HEK293 (cell line): ENCODE measurements at regions not wholly inside any gene's neighbourhood (a gene's known extent, or its start where the extent isn't known, plus 50 kb on each side); places are given as distances from the start of the nearest gene placed in this dataset.

Experiments used
- CTCF ChIA-PET: fragments of 350-600 bp; formaldehyde crosslinking; extraction: SDS; loops from one replicate; lab custom pipeline; 2021; ENCODE audit warnings: antibody characterized with exemption; lab: Yijun Ruan, JAX
- POLR2A ChIA-PET: fragments of 300-600 bp; formaldehyde crosslinking; extraction: SDS; loops from one replicate; lab custom pipeline; 2020; ENCODE audit warnings: antibody characterized with exemption, inconsistent platforms; lab: Yijun Ruan, JAX
- H3K27ac ChIP-seq: fragments of 200-500 bp; sonication (Bioruptor generic); 2 replicates; pipeline ENCODE4 v1.5.1; 2014; ENCODE audit warnings: low read depth, low read length, control low read depth, inconsistent platforms; ENCODE audit errors: extremely low read depth
- H3K36me3 ChIP-seq, 2 experiments: fragments of 200-500 bp in 1 of 2; sonication (Bioruptor generic) in 1 of 2; 1 replicate in 1 of 2; 2 replicates in 1 of 2; pipeline ENCODE4 v1.5.1; 2014 to 2017; ENCODE audit warnings: inconsistent platforms in 2 of 2, low read length in 2 of 2; ENCODE audit not compliant: control insufficient read depth in 2 of 2, insufficient read depth in 1 of 2
- H3K4me1 ChIP-seq: fragments of 200-500 bp; sonication (Bioruptor generic); 2 replicates; pipeline ENCODE4 v1.5.1; 2014; ENCODE audit warnings: mild to moderate bottlenecking, low read length, inconsistent platforms; ENCODE audit not compliant: control insufficient read depth, insufficient read depth
- H3K4me3 ChIP-seq: 2 replicates; pipeline ENCODE4 v1.5.1; 2011; ENCODE audit warnings: low read depth, mild to moderate bottlenecking, control low read depth, low read length, moderate library complexity
- H3K9me3 ChIP-seq: fragments of 200-500 bp; sonication (Bioruptor generic); 2 replicates; pipeline ENCODE4 v1.5.1; 2014; ENCODE audit warnings: low read depth, low read length, inconsistent platforms; ENCODE audit not compliant: control insufficient read depth, insufficient read depth
- BCL11B ChIP-seq: fragments of 450-650 bp; formaldehyde crosslinking; IDR thresholded peaks from 2 replicates; pipeline ENCODE4 v1.5.1; 2016; ENCODE audit warnings: low read depth, missing biosample characterization, missing genetic modification characterization
- MZF1 ChIP-seq: fragments of 450-650 bp; formaldehyde crosslinking; IDR thresholded peaks from 2 replicates; pipeline ENCODE4 v1.5.1; 2017; ENCODE audit warnings: missing biosample characterization, missing genetic modification characterization, borderline replicate concordance
- SP3 ChIP-seq: fragments of 450-650 bp; formaldehyde crosslinking; IDR thresholded peaks from 2 replicates; pipeline ENCODE4 v1.5.1; 2016; ENCODE audit warnings: missing biosample characterization, missing genetic modification characterization
- ZFP41 ChIP-seq: fragments of 450-650 bp; formaldehyde crosslinking; IDR thresholded peaks from 2 replicates; pipeline ENCODE4 v1.5.1; 2016; ENCODE audit warnings: missing biosample characterization, missing genetic modification characterization, borderline replicate concordance
- ZNF10 ChIP-seq: fragments of 450-650 bp; formaldehyde crosslinking; IDR thresholded peaks from 2 replicates; pipeline ENCODE4 v1.5.1; 2017; ENCODE audit warnings: missing biosample characterization, missing genetic modification characterization
- ZNF146 ChIP-seq: fragments of 450-650 bp; formaldehyde crosslinking; IDR thresholded peaks from 2 replicates; pipeline ENCODE4 v1.5.1; 2016; ENCODE audit warnings: missing biosample characterization, missing genetic modification characterization
- ZNF324 ChIP-seq: fragments of 450-650 bp; formaldehyde crosslinking; IDR thresholded peaks from 2 replicates; pipeline ENCODE4 v1.5.1; 2016; ENCODE audit warnings: missing biosample characterization, missing genetic modification characterization
- ZNF544 ChIP-seq: fragments of 450-650 bp; formaldehyde crosslinking; IDR thresholded peaks from 2 replicates; pipeline ENCODE4 v1.5.0; 2017; ENCODE audit warnings: missing biosample characterization, missing genetic modification characterization
- ZNF571 ChIP-seq: fragments of 450-650 bp; formaldehyde crosslinking; IDR thresholded peaks from 2 replicates; pipeline ENCODE4 v1.5.0; 2017; ENCODE audit warnings: missing biosample characterization, missing genetic modification characterization
- ZNF610 ChIP-seq: fragments of 450-650 bp; formaldehyde crosslinking; IDR thresholded peaks from 2 replicates; pipeline ENCODE4 v1.5.1; 2016; ENCODE audit warnings: missing biosample characterization, missing genetic modification characterization, borderline replicate concordance
- ZNF621 ChIP-seq: fragments of 450-650 bp; formaldehyde crosslinking; IDR thresholded peaks from 2 replicates; pipeline ENCODE4 v1.5.1; 2017; ENCODE audit warnings: missing biosample characterization, missing genetic modification characterization
- ZNF623 ChIP-seq: fragments of 450-650 bp; formaldehyde crosslinking; IDR thresholded peaks from 2 replicates; pipeline ENCODE4 v1.5.1; 2016; ENCODE audit warnings: missing biosample characterization, missing genetic modification characterization
- ZNF677 ChIP-seq: fragments of 450-650 bp; IDR thresholded peaks from 2 replicates; pipeline ENCODE4 v1.5.0; 2018; ENCODE audit warnings: missing biosample characterization, mild to moderate bottlenecking, missing genetic modification characterization, moderate library complexity
- ZNF830 ChIP-seq: fragments of 450-650 bp; IDR thresholded peaks from 2 replicates; pipeline ENCODE4 v1.5.0; 2018; ENCODE audit warnings: missing biosample characterization, missing genetic modification characterization, low read depth, mild to moderate bottlenecking, moderate library complexity
- TF ChIP-seq, protein P1 (sequence below): fragments of 450-650 bp; formaldehyde crosslinking; optimal IDR thresholded peaks from 2 replicates; pipeline ENCODE3; 2016; ENCODE audit warnings: missing biosample characterization, mild to moderate bottlenecking, missing genetic modification characterization
- TF ChIP-seq, protein P2 (sequence below): fragments of 450-650 bp; formaldehyde crosslinking; IDR thresholded peaks from 2 replicates; pipeline ENCODE4 v1.5.1; 2016; ENCODE audit warnings: missing biosample characterization, missing genetic modification characterization, low read depth
- TF ChIP-seq, protein P3 (sequence below): fragments of 450-650 bp; formaldehyde crosslinking; IDR thresholded peaks from 2 replicates; pipeline ENCODE4 v1.5.1; 2016; ENCODE audit warnings: missing biosample characterization, missing genetic modification characterization
- TF ChIP-seq, protein P4 (sequence below): fragments of 450-650 bp; formaldehyde crosslinking; IDR thresholded peaks from 2 replicates; pipeline ENCODE4 v1.5.1; 2016; ENCODE audit warnings: missing biosample characterization, missing genetic modification characterization, borderline replicate concordance

DNA sequence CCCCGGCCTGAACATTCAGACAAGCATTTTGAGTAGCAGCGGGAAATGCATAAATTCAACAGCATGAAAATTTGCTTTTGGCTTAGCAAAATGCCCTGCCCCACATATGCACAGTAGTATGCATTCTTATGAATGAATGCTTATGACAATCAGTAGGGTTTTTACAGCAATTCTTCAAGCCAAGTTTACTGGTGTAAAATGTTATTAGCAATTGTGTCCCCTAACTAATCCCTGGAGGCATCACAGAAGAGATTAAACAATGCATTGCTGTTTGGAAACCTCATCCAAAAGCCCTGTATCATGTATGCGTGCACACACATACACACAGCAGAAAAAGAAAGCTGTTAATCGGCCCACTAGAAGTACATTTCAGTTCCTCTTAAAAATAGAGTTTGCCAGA, 406.5 kb downstream of the LRIG3 start (continued):
- TF ChIP-seq, protein P1, sequence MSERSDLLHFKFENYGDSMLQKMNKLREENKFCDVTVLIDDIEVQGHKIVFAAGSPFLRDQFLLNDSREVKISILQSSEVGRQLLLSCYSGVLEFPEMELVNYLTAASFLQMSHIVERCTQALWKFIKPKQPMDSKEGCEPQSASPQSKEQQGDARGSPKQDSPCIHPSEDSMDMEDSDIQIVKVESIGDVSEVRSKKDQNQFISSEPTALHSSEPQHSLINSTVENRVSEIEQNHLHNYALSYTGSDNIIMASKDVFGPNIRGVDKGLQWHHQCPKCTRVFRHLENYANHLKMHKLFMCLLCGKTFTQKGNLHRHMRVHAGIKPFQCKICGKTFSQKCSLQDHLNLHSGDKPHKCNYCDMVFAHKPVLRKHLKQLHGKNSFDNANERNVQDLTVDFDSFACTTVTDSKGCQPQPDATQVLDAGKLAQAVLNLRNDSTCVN (tag by site-specific recombination): no peak

DNA sequence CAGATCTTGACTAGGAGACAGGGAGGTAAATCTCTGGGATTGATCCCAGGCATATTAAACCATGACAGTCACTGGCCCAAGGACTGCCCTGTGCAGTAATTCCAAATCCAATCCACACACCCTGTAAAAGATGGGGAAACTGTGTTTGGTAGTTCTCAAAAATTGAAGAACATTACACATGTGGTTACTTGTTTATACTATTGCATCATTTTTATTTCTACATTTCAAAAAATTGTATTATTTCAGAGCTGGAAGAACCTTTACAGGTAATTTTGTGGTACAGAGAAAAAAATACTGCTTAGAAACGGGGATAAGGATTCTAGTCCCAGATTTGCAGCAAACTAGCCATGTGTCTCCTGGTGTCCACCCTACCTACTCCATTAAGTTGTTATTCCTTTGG, 400.5 kb downstream of the LRIG3 start:
- TF ChIP-seq ZNF621 (tag by site-specific recombination) (no peak), ZNF10 (tag by site-specific recombination) (no peak), ZNF544 (no peak)
- TF ChIP-seq, protein P2, sequence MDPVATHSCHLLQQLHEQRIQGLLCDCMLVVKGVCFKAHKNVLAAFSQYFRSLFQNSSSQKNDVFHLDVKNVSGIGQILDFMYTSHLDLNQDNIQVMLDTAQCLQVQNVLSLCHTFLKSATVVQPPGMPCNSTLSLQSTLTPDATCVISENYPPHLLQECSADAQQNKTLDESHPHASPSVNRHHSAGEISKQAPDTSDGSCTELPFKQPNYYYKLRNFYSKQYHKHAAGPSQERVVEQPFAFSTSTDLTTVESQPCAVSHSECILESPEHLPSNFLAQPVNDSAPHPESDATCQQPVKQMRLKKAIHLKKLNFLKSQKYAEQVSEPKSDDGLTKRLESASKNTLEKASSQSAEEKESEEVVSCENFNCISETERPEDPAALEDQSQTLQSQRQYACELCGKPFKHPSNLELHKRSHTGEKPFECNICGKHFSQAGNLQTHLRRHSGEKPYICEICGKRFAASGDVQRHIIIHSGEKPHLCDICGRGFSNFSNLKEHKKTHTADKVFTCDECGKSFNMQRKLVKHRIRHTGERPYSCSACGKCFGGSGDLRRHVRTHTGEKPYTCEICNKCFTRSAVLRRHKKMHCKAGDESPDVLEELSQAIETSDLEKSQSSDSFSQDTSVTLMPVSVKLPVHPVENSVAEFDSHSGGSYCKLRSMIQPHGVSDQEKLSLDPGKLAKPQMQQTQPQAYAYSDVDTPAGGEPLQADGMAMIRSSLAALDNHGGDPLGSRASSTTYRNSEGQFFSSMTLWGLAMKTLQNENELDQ: no peak
- H3K36me3 ChIP-seq: no peaks in the 10 kb centered on the region
- POLR2A ChIA-PET: no interaction called here
- H3K9me3 ChIP-seq: no peaks in the 10 kb centered on the region; the same call in 1 of the 2 replicates
- H3K4me1 ChIP-seq: no peaks in the 10 kb centered on the region
- H3K27ac ChIP-seq: no peak overlapping the region
- no peak overlapping the region for H3K4me3 ChIP-seq
- CTCF ChIA-PET: no interaction called here

DNA sequence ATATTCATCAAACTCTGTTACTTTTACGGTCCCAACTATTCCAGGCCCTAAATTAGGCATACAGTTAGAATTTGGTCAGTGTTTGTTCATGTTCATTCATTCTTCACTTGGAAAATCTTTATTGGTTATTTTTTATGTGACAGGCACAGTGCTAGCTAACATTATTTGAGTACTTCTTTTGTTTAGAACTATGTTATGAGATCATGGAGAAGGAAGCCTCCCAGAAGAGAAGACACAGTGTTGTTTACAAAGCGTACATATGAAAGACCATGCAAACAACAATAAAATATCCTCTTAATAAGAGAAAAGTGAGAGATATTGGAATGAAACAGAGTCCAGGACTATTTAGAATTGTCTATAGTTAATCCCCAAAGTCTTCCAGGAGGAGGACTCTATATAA, 399.2 kb downstream of the LRIG3 start:
- Histone ChIP-seq H3K27ac (no peak overlapping the region), H3K4me3 (no peak overlapping the region), H3K9me3 (no peaks in the 10 kb centered on the region; the same call in 1 of the 2 replicates), H3K36me3 (no peaks in the 10 kb centered on the region), H3K4me1 (no peaks in the 10 kb centered on the region)
- POLR2A ChIA-PET: no interaction called here
- TF ChIP-seq, protein P3, sequence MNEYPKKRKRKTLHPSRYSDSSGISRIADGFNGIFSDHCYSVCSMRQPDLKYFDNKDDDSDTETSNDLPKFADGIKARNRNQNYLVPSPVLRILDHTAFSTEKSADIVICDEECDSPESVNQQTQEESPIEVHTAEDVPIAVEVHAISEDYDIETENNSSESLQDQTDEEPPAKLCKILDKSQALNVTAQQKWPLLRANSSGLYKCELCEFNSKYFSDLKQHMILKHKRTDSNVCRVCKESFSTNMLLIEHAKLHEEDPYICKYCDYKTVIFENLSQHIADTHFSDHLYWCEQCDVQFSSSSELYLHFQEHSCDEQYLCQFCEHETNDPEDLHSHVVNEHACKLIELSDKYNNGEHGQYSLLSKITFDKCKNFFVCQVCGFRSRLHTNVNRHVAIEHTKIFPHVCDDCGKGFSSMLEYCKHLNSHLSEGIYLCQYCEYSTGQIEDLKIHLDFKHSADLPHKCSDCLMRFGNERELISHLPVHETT (tag by site-specific recombination): no peak
- no peak for TF ChIP-seq ZNF571
- no peak for TF ChIP-seq ZNF677 (tag by site-specific recombination)
- TF ChIP-seq ZNF623 (tag by site-specific recombination): no peak
- no peak for TF ChIP-seq ZFP41
- TF ChIP-seq BCL11B (tag by site-specific recombination): no peak
- no peak for TF ChIP-seq SP3 (tag by site-specific recombination)
- no peak for TF ChIP-seq ZNF544
- TF ChIP-seq MZF1 (tag by site-specific recombination): no peak
- TF ChIP-seq ZNF610 (tag by site-specific recombination): no peak
- no peak for TF ChIP-seq ZNF146 (tag by site-specific recombination)
- no peak for TF ChIP-seq ZNF830 (tag by site-specific recombination)
- no peak for TF ChIP-seq ZNF324 (tag by site-specific recombination)
- TF ChIP-seq, protein P4, sequence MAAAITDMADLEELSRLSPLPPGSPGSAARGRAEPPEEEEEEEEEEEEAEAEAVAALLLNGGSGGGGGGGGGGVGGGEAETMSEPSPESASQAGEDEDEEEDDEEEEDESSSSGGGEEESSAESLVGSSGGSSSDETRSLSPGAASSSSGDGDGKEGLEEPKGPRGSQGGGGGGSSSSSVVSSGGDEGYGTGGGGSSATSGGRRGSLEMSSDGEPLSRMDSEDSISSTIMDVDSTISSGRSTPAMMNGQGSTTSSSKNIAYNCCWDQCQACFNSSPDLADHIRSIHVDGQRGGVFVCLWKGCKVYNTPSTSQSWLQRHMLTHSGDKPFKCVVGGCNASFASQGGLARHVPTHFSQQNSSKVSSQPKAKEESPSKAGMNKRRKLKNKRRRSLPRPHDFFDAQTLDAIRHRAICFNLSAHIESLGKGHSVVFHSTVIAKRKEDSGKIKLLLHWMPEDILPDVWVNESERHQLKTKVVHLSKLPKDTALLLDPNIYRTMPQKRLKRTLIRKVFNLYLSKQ (tag by site-specific recombination): no peak
- CTCF ChIA-PET: interaction anchor here (1.6 kb wide), 1 partner anchor 19 kb away, joined by 6 read pairs; no protein-coding TSS in a partner anchor
